ENCODE measurements at regions not wholly inside any gene's neighbourhood (a gene's known extent, or its start where the extent isn't known, plus 50 kb on each side); places are given as distances from the start of the nearest gene placed in this dataset.

- Mint-ChIP-seq H3K4me1 (ENCODE audit: unreplicated experiment) (no peaks in the 10 kb centered on the region), H3K36me3 (ENCODE audit: low read depth, unreplicated experiment) (no peaks in the 10 kb centered on the region), H3K4me3 (ENCODE audit: unreplicated experiment) (no peak overlapping the region), H3K27me3 (ENCODE audit: unreplicated experiment) (peaks cover 8% of the 10 kb centered on the region), H3K27ac (ENCODE audit: unreplicated experiment) (no peak overlapping the region), H3K9me3 (ENCODE audit: unreplicated experiment) (no peaks in the 10 kb centered on the region)
- DNase-seq (ENCODE audit: low spot score), result no peak
- TF ChIP-seq CTCF (IDR thresholded peaks at IDR 0.05; ENCODE audit: unreplicated experiment), result no peak
These were observed 134.9 kb downstream of the NDUFA10 start for GRCh38 chr2:239890206-239890746.

- no peak for TF ChIP-seq CTCF (IDR thresholded peaks at IDR 0.05; ENCODE audit: unreplicated experiment)
- DNase-seq (ENCODE audit: low spot score), result no peak
- H3K36me3 Mint-ChIP-seq (ENCODE audit: low read depth, unreplicated experiment), result no peaks in the 10 kb centered on the region
- H3K9me3 Mint-ChIP-seq (ENCODE audit: unreplicated experiment), result no peaks in the 10 kb centered on the region
- H3K4me1 Mint-ChIP-seq (ENCODE audit: unreplicated experiment), result no peaks in the 10 kb centered on the region
- H3K27ac Mint-ChIP-seq (ENCODE audit: unreplicated experiment), result no peak overlapping the region
- H3K4me3 Mint-ChIP-seq (ENCODE audit: unreplicated experiment), result no peak overlapping the region
- H3K27me3 Mint-ChIP-seq (ENCODE audit: unreplicated experiment), result peaks cover 3% of the 10 kb centered on the region
These were observed 135.5 kb downstream of the NDUFA10 start for GRCh38 chr2:239889641-239890121.

GRCh38 chr2:239887604-239888003 is 137.5 kb downstream of the NDUFA10 start:
- TF ChIP-seq CTCF (IDR thresholded peaks at IDR 0.05; ENCODE audit: unreplicated experiment), result no peak
- H3K4me1 Mint-ChIP-seq (ENCODE audit: unreplicated experiment), result no peaks in the 10 kb centered on the region
- no peaks in the 10 kb centered on the region for H3K27me3 Mint-ChIP-seq (ENCODE audit: unreplicated experiment)

GRCh38 chr2:239886781-239887180 is 138.4 kb downstream of the NDUFA10 start:
- DNase-seq (ENCODE audit: low spot score), result no peak
- Mint-ChIP-seq H3K4me1 (ENCODE audit: unreplicated experiment) (peaks cover 6% of the 10 kb centered on the region), H3K27me3 (ENCODE audit: unreplicated experiment) (no peaks in the 10 kb centered on the region), H3K9me3 (ENCODE audit: unreplicated experiment) (no peaks in the 10 kb centered on the region), H3K27ac (ENCODE audit: unreplicated experiment) (no peak overlapping the region), H3K4me3 (ENCODE audit: unreplicated experiment) (no peak overlapping the region), H3K36me3 (ENCODE audit: low read depth, unreplicated experiment) (no peaks in the 10 kb centered on the region)
- no peak for TF ChIP-seq CTCF (IDR thresholded peaks at IDR 0.05; ENCODE audit: unreplicated experiment)

More at GRCh38 chr2:239887604-239888003, 137.5 kb downstream of the NDUFA10 start:
- H3K4me3 Mint-ChIP-seq (ENCODE audit: unreplicated experiment), result no peak overlapping the region
- no peak overlapping the region for H3K27ac Mint-ChIP-seq (ENCODE audit: unreplicated experiment)
- H3K9me3 Mint-ChIP-seq (ENCODE audit: unreplicated experiment), result no peaks in the 10 kb centered on the region
- H3K36me3 Mint-ChIP-seq (ENCODE audit: low read depth, unreplicated experiment), result no peaks in the 10 kb centered on the region
- no peak for DNase-seq (ENCODE audit: low spot score)

- H3K27me3 Mint-ChIP-seq (ENCODE audit: unreplicated experiment), result no peaks in the 10 kb centered on the region
- no peak overlapping the region for H3K27ac Mint-ChIP-seq (ENCODE audit: unreplicated experiment)
- TF ChIP-seq CTCF (IDR thresholded peaks at IDR 0.05; ENCODE audit: unreplicated experiment), result no peak
- peaks cover 22% of the 10 kb centered on the region for H3K4me1 Mint-ChIP-seq (ENCODE audit: unreplicated experiment)
- no peaks in the 10 kb centered on the region for H3K36me3 Mint-ChIP-seq (ENCODE audit: low read depth, unreplicated experiment)
- no peaks in the 10 kb centered on the region for H3K9me3 Mint-ChIP-seq (ENCODE audit: unreplicated experiment)
- H3K4me3 Mint-ChIP-seq (ENCODE audit: unreplicated experiment), result no peak overlapping the region
- DNase-seq (ENCODE audit: low spot score), result no peak
These were observed 140.3 kb downstream of the NDUFA10 start for GRCh38 chr2:239884875-239885274.

All from endothelial cell (in vitro differentiated cells).